ENCODE measurements at regions not wholly inside any gene's neighbourhood (a gene's known extent, or its start where the extent isn't known, plus 50 kb on each side); places are given as distances from the start of the nearest gene placed in this dataset.
"Not testable (repeated sequence)": the region's sequence is repeated elsewhere in the genome, so short reads cannot be mapped to it uniquely, and the experiment has no call there.

GRCh38 chr16:54985156-54985555 is 54.5 kb downstream of the IRX5 start:
- no peaks in the 10 kb centered on the region for H3K36me3 Mint-ChIP-seq
- no peak overlapping the region for H3K4me3 Mint-ChIP-seq
- H3K9me3 Mint-ChIP-seq = no peaks in the 10 kb centered on the region
- H3K27ac Mint-ChIP-seq = no peak overlapping the region
- H3K4me1 Mint-ChIP-seq = no peaks in the 10 kb centered on the region
- ATAC-seq = no peak
- no peaks in the 10 kb centered on the region for H3K27me3 Mint-ChIP-seq

- ATAC-seq = no peak
- H3K4me3 Mint-ChIP-seq = no peak overlapping the region
- no peaks in the 10 kb centered on the region for H3K27me3 Mint-ChIP-seq
- no peaks in the 10 kb centered on the region for H3K9me3 Mint-ChIP-seq
- no peak overlapping the region for H3K27ac Mint-ChIP-seq
- no peaks in the 10 kb centered on the region for H3K4me1 Mint-ChIP-seq
- H3K36me3 Mint-ChIP-seq = no peaks in the 10 kb centered on the region
Observed at GRCh38 chr16:54985668-54986067, 55.0 kb downstream of the IRX5 start.

- H3K4me3 Mint-ChIP-seq = no peak overlapping the region
- no peak for ATAC-seq
Observed at GRCh38 chr16:54986409-54986808, 55.7 kb downstream of the IRX5 start.

GRCh38 chr16:54987081-54987480 is 56.4 kb downstream of the IRX5 start:
- H3K36me3 Mint-ChIP-seq = no peaks in the 10 kb centered on the region
- H3K4me3 Mint-ChIP-seq = no peak overlapping the region
- H3K27me3 Mint-ChIP-seq = no peaks in the 10 kb centered on the region
- H3K4me1 Mint-ChIP-seq = no peaks in the 10 kb centered on the region
- no peaks in the 10 kb centered on the region for H3K9me3 Mint-ChIP-seq
- no peak for ATAC-seq
- no peak overlapping the region for H3K27ac Mint-ChIP-seq

More at GRCh38 chr16:54986409-54986808, 55.7 kb downstream of the IRX5 start:
- Mint-ChIP-seq H3K27ac (no peak overlapping the region), H3K36me3 (no peaks in the 10 kb centered on the region), H3K27me3 (no peaks in the 10 kb centered on the region), H3K9me3 (no peaks in the 10 kb centered on the region), H3K4me1 (no peaks in the 10 kb centered on the region)

GRCh38 chr16:54991525-54991924 is 60.9 kb downstream of the IRX5 start:
- Mint-ChIP-seq H3K27ac (no peak overlapping the region), H3K4me3 (no peak overlapping the region), H3K27me3 (no peaks in the 10 kb centered on the region), H3K4me1 (no peaks in the 10 kb centered on the region), H3K9me3 (no peaks in the 10 kb centered on the region), H3K36me3 (no peaks in the 10 kb centered on the region)
- no peak for ATAC-seq

- not testable (repeated sequence) for H3K36me3 Mint-ChIP-seq, H3K27me3 Mint-ChIP-seq
Observed at GRCh38 chr16:54991946-54992345, 61.3 kb downstream of the IRX5 start.

GRCh38 chr16:54993106-54993895 is 62.6 kb downstream of the IRX5 start:
- no peak overlapping the region for H3K27ac Mint-ChIP-seq
- H3K4me1 Mint-ChIP-seq = no peaks in the 10 kb centered on the region
- no peak overlapping the region for H3K4me3 Mint-ChIP-seq
- H3K27me3 Mint-ChIP-seq = no peaks in the 10 kb centered on the region
- no peaks in the 10 kb centered on the region for H3K9me3 Mint-ChIP-seq
- no peaks in the 10 kb centered on the region for H3K36me3 Mint-ChIP-seq
- no peak for ATAC-seq

More at GRCh38 chr16:54991946-54992345, 61.3 kb downstream of the IRX5 start:
- H3K9me3 Mint-ChIP-seq, ATAC-seq, H3K4me1 Mint-ChIP-seq, H3K27ac Mint-ChIP-seq, H3K4me3 Mint-ChIP-seq: not testable (repeated sequence)

GRCh38 chr16:54996186-54996585 is 65.5 kb downstream of the IRX5 start:
- Mint-ChIP-seq H3K9me3 (no peaks in the 10 kb centered on the region), H3K36me3 (no peaks in the 10 kb centered on the region), H3K27me3 (no peaks in the 10 kb centered on the region), H3K4me1 (no peaks in the 10 kb centered on the region), H3K4me3 (no peak overlapping the region), H3K27ac (no peak overlapping the region)
- ATAC-seq = no peak

GRCh38 chr16:54998834-54999233 is 68.2 kb downstream of the IRX5 start:
- Mint-ChIP-seq H3K4me3 (no peak overlapping the region), H3K27ac (no peak overlapping the region), H3K9me3 (no peaks in the 10 kb centered on the region), H3K4me1 (no peaks in the 10 kb centered on the region), H3K27me3 (no peaks in the 10 kb centered on the region), H3K36me3 (no peaks in the 10 kb centered on the region)
- no peak for ATAC-seq

GRCh38 chr16:54999481-54999880 is 68.8 kb downstream of the IRX5 start:
- Mint-ChIP-seq H3K27me3 (no peaks in the 10 kb centered on the region), H3K27ac (no peak overlapping the region), H3K4me3 (no peak overlapping the region), H3K4me1 (no peaks in the 10 kb centered on the region), H3K36me3 (no peaks in the 10 kb centered on the region), H3K9me3 (no peaks in the 10 kb centered on the region)
- no peak for ATAC-seq

GRCh38 chr16:55000595-55000994 is 69.9 kb downstream of the IRX5 start:
- Mint-ChIP-seq H3K9me3 (no peaks in the 10 kb centered on the region), H3K4me3 (no peak overlapping the region), H3K4me1 (no peaks in the 10 kb centered on the region), H3K27me3 (no peaks in the 10 kb centered on the region), H3K36me3 (no peaks in the 10 kb centered on the region), H3K27ac (no peak overlapping the region)
- ATAC-seq = no peak

GRCh38 chr16:55001931-55002330 is 71.3 kb downstream of the IRX5 start:
- ATAC-seq = no peak
- no peaks in the 10 kb centered on the region for H3K4me1 Mint-ChIP-seq
- H3K27ac Mint-ChIP-seq = no peak overlapping the region
- H3K9me3 Mint-ChIP-seq = no peaks in the 10 kb centered on the region
- H3K27me3 Mint-ChIP-seq = no peaks in the 10 kb centered on the region
- no peaks in the 10 kb centered on the region for H3K36me3 Mint-ChIP-seq
- no peak overlapping the region for H3K4me3 Mint-ChIP-seq

- Mint-ChIP-seq H3K9me3 (no peaks in the 10 kb centered on the region), H3K4me1 (no peaks in the 10 kb centered on the region), H3K4me3 (no peak overlapping the region), H3K27me3 (no peaks in the 10 kb centered on the region), H3K27ac (no peak overlapping the region), H3K36me3 (no peaks in the 10 kb centered on the region)
- no peak for ATAC-seq
Observed at GRCh38 chr16:55002419-55002818, 71.8 kb downstream of the IRX5 start.

- Mint-ChIP-seq H3K36me3 (no peaks in the 10 kb centered on the region), H3K9me3 (no peaks in the 10 kb centered on the region), H3K4me1 (no peaks in the 10 kb centered on the region), H3K27me3 (no peaks in the 10 kb centered on the region), H3K4me3 (no peak overlapping the region), H3K27ac (no peak overlapping the region)
- ATAC-seq = no peak
Observed at GRCh38 chr16:55003306-55003705, 72.6 kb downstream of the IRX5 start.

- Mint-ChIP-seq H3K4me1 (no peaks in the 10 kb centered on the region), H3K36me3 (no peaks in the 10 kb centered on the region), H3K4me3 (no peak overlapping the region), H3K27ac (no peak overlapping the region), H3K9me3 (no peaks in the 10 kb centered on the region), H3K27me3 (no peaks in the 10 kb centered on the region)
- ATAC-seq = no peak
Observed at GRCh38 chr16:55003916-55004315, 73.3 kb downstream of the IRX5 start.

GRCh38 chr16:55007504-55007903 is 76.8 kb downstream of the IRX5 start:
- Mint-ChIP-seq H3K27me3 (no peaks in the 10 kb centered on the region), H3K27ac (no peak overlapping the region), H3K9me3 (no peaks in the 10 kb centered on the region), H3K4me1 (no peaks in the 10 kb centered on the region), H3K4me3 (no peak overlapping the region), H3K36me3 (no peaks in the 10 kb centered on the region)
- ATAC-seq = no peak

All from stimulated activated memory B cell treated with anti-CD40 and anti-IgM and Interleukin-4, amounts not matched to agents 10 μg/mL and 1 μg/mL and 100 μg/mL, for 72 hours (primary cell).